ENCODE measurements at regions not wholly inside any gene's neighbourhood (a gene's known extent, or its start where the extent isn't known, plus 50 kb on each side); places are given as distances from the start of the nearest gene placed in this dataset.

DNA sequence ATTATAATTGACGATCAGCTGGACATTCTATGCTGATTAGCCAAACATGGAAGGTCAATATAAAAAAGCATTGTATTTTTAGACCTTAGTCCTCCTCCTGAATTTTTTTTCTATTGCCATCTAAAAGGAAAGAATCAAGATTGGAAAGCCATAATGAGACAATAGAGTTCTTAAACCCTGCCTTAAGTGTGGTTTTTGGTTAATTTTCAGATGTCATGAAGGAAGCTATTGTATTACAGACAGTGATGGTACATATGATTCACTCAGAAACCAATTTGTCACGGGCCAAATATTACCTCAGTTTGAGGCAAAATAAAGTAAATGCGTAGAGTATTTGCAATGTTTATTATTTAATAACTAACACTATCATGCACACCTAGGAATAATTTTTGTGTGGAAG is 1164.0 kb upstream of the RAG2 start:
- H3K9me3 ChIP-seq (replicated peaks; ENCODE audit: control insufficient read depth, insufficient read depth, low read length): no peaks in the 10 kb centered on the region
- no peaks in the 10 kb centered on the region for H3K4me1 ChIP-seq (ENCODE audit: control insufficient read depth, insufficient read depth, low read length)
- no peaks in the 10 kb centered on the region for H3K36me3 ChIP-seq (ENCODE audit: control insufficient read depth in 2 of 2, insufficient read depth in 2 of 2, low read length in 1 of 2)
- POLR2A ChIA-PET: no interaction called here
- ATAC-seq (no peak), FAIRE-seq (no peak), DNase-seq (ENCODE audit: low read depth, low spot score) (no peak)
- SMC1A ChIA-PET (ENCODE audit: uncharacterized antibody, unreplicated experiment): no interaction called here
- H3K9ac ChIP-seq (ENCODE audit: control insufficient read depth, insufficient read depth, low read length): no peak overlapping the region
- intact Hi-C loops (cut with micrococcal nuclease; ENCODE audit: unreplicated experiment) (no loop called here), in situ Hi-C loops (cut with MboI) (no loop called here)
- H3K79me2 ChIP-seq (ENCODE audit: control insufficient read depth, insufficient read depth, low read length): no peaks in the 10 kb centered on the region
- CTCF ChIA-PET: no interaction called here
- no peak overlapping the region for H3K27ac ChIP-seq (ENCODE audit: control insufficient read depth, insufficient read depth)
- no peak overlapping the region for H3K4me3 ChIP-seq
- BruUV-seq (replicated peaks): no TSS peak
- no peak overlapping the region for H2AFZ ChIP-seq (ENCODE audit: control insufficient read depth, low read depth, low read length)
- 0% methylated on average over 3 of the region's 3 CpGs for WGBS (ENCODE audit: insufficient coverage, insufficient replicate concordance, low lambda C conversion rate, missing lambda C conversion rate)
- no peaks in the 10 kb centered on the region for H4K20me1 ChIP-seq (ENCODE audit: control insufficient read depth, insufficient read depth)
- RAD21 ChIA-PET (ENCODE audit: unreplicated experiment): no interaction called here
- H3K4me2 ChIP-seq (ENCODE audit: control insufficient read depth, insufficient read depth): no peak overlapping the region
- no peaks in the 10 kb centered on the region for H3K27me3 ChIP-seq (replicated peaks in 1 of 2; ENCODE audit: control insufficient read depth in 2 of 2, insufficient read depth in 2 of 2, low read length in 1 of 2)
- TF ChIP-seq ZNF384 (IDR thresholded peaks at IDR 0.05; ENCODE audit: borderline replicate concordance, low read depth, low read length): no peak
- TF ChIP-seq LARP7 (IDR thresholded peaks at IDR 0.05): no peak
- no peak for TF ChIP-seq RAD21 (IDR thresholded peaks at IDR 0.05; ENCODE audit: insufficient read depth, low read depth, low read length)
- TF ChIP-seq, protein P1, sequence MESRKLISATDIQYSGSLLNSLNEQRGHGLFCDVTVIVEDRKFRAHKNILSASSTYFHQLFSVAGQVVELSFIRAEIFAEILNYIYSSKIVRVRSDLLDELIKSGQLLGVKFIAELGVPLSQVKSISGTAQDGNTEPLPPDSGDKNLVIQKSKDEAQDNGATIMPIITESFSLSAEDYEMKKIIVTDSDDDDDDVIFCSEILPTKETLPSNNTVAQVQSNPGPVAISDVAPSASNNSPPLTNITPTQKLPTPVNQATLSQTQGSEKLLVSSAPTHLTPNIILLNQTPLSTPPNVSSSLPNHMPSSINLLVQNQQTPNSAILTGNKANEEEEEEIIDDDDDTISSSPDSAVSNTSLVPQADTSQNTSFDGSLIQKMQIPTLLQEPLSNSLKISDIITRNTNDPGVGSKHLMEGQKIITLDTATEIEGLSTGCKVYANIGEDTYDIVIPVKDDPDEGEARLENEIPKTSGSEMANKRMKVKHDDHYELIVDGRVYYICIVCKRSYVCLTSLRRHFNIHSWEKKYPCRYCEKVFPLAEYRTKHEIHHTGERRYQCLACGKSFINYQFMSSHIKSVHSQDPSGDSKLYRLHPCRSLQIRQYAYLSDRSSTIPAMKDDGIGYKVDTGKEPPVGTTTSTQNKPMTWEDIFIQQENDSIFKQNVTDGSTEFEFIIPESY (IDR thresholded peaks at IDR 0.05): no peak
- TF ChIP-seq NFXL1 (IDR thresholded peaks at IDR 0.05; ENCODE audit: borderline replicate concordance): no peak

DNA sequence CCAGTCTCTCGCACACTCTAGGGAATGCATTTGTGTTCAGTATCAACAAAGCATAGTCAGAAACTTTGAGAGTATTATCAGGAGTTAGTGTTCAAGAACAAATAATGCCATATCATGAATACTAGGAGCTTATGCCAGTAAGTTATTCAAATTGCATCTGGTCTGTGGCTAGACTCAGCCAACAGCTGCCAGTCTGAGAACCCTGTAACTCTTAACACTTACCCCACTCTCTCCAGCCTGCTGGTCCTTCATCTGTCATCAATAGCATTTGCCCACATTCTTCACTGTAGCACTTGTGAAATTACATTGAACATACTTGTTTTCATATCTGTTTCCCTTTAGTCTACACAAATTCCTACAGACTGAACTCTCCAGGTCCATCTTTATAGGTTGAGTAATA is 1157.5 kb upstream of the RAG2 start:
- RAD21 ChIA-PET (ENCODE audit: unreplicated experiment): no interaction called here
- CTCF ChIA-PET: no interaction called here
- SMC1A ChIA-PET (ENCODE audit: uncharacterized antibody, unreplicated experiment): no interaction called here
- BruUV-seq (replicated peaks): no TSS peak
- DNase-seq (ENCODE audit: low read depth, low spot score) (no peak), ATAC-seq (no peak), FAIRE-seq (no peak)
- Histone ChIP-seq H3K4me3 (no peak overlapping the region), H3K4me1 (ENCODE audit: control insufficient read depth, insufficient read depth, low read length) (no peaks in the 10 kb centered on the region), H2AFZ (ENCODE audit: control insufficient read depth, low read depth, low read length) (no peak overlapping the region), H3K79me2 (ENCODE audit: control insufficient read depth, insufficient read depth, low read length) (no peaks in the 10 kb centered on the region), H3K4me2 (ENCODE audit: control insufficient read depth, insufficient read depth) (no peak overlapping the region), H3K27ac (ENCODE audit: control insufficient read depth, insufficient read depth) (no peak overlapping the region), H4K20me1 (ENCODE audit: control insufficient read depth, insufficient read depth) (no peaks in the 10 kb centered on the region), H3K9ac (ENCODE audit: control insufficient read depth, insufficient read depth, low read length) (no peak overlapping the region), H3K27me3 (replicated peaks in 1 of 2; ENCODE audit: control insufficient read depth in 2 of 2, insufficient read depth in 2 of 2, low read length in 1 of 2) (no peaks in the 10 kb centered on the region), H3K9me3 (replicated peaks; ENCODE audit: control insufficient read depth, insufficient read depth, low read length) (no peaks in the 10 kb centered on the region), H3K36me3 (ENCODE audit: control insufficient read depth in 2 of 2, insufficient read depth in 2 of 2, low read length in 1 of 2) (no peaks in the 10 kb centered on the region)
- POLR2A ChIA-PET: no interaction called here
- intact Hi-C loops (cut with micrococcal nuclease; ENCODE audit: unreplicated experiment) (no loop called here), in situ Hi-C loops (cut with MboI) (no loop called here)
- WGBS (ENCODE audit: insufficient coverage, insufficient replicate concordance, low lambda C conversion rate, missing lambda C conversion rate): 0% methylated on average over 1 of the region's 1 CpG
- TF ChIP-seq, protein P2, sequence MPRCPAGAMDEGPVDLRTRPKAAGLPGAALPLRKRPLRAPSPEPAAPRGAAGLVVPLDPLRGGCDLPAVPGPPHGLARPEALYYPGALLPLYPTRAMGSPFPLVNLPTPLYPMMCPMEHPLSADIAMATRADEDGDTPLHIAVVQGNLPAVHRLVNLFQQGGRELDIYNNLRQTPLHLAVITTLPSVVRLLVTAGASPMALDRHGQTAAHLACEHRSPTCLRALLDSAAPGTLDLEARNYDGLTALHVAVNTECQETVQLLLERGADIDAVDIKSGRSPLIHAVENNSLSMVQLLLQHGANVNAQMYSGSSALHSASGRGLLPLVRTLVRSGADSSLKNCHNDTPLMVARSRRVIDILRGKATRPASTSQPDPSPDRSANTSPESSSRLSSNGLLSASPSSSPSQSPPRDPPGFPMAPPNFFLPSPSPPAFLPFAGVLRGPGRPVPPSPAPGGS (IDR thresholded peaks at IDR 0.05; ENCODE audit: borderline replicate concordance, insufficient read depth, low read depth, low read length, poor library complexity, severe bottlenecking): no peak
- TF ChIP-seq WRNIP1 (IDR thresholded peaks at IDR 0.05; ENCODE audit: borderline replicate concordance, low read depth, low read length): no peak
- no peak for TF ChIP-seq CHD2 (IDR thresholded peaks at IDR 0.05; ENCODE audit: borderline replicate concordance, low read depth, low read length)
- TF ChIP-seq, protein P3, sequence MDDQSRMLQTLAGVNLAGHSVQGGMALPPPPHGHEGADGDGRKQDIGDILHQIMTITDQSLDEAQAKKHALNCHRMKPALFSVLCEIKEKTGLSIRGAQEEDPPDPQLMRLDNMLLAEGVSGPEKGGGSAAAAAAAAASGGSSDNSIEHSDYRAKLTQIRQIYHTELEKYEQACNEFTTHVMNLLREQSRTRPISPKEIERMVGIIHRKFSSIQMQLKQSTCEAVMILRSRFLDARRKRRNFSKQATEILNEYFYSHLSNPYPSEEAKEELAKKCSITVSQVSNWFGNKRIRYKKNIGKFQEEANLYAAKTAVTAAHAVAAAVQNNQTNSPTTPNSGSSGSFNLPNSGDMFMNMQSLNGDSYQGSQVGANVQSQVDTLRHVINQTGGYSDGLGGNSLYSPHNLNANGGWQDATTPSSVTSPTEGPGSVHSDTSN (IDR thresholded peaks at IDR 0.05; ENCODE audit: insufficient replicate concordance, low read depth, low read length): no peak
- no peak for TF ChIP-seq ZNF622 (IDR thresholded peaks at IDR 0.05)
- TF ChIP-seq ASH2L (IDR thresholded peaks at IDR 0.05; ENCODE audit: borderline replicate concordance, low read depth): no peak
- TF ChIP-seq SMC3 (IDR thresholded peaks at IDR 0.05; ENCODE audit: borderline replicate concordance, low read length): no peak
- TF ChIP-seq SMAD1 (IDR thresholded peaks at IDR 0.05; ENCODE audit: low read depth, partially characterized antibody): no peak
- no peak for TF ChIP-seq RFX5 (IDR thresholded peaks at IDR 0.05; ENCODE audit: low read depth, low read length)
- no peak for TF ChIP-seq SMARCA5 (IDR thresholded peaks at IDR 0.05)
- no peak for TF ChIP-seq BRCA1 (IDR thresholded peaks at IDR 0.05; ENCODE audit: low read depth, low read length)

All from GM12878 (cell line).